Uterus (tissue), 2 donors: ENCODE measurements at regions not wholly inside any gene's neighbourhood (a gene's known extent, or its start where the extent isn't known, plus 50 kb on each side); places are given as distances from the start of the nearest gene placed in this dataset.

Experiments used
- POLR2A ChIP-seq, 2 donors: fragments of 450-650 bp; IDR thresholded peaks; one replicate each; pipeline ENCODE4 v1.6.1; 2016; ENCODE audit warnings: antibody characterized with exemption in 2 of 2, mild to moderate bottlenecking in 1 of 2, moderate library complexity in 1 of 2
- TF ChIP-seq, protein P1 (sequence below), 4 experiments: fragments of 200-600 bp in 2 of 4; fragments of 450-650 bp in 2 of 4; sonication (generic) in 2 of 4; IDR thresholded peaks; one replicate each; pipeline ENCODE4 v1.5.1; 2016 to 2019; ENCODE audit warnings: antibody characterized with exemption in 4 of 4, mild to moderate bottlenecking in 2 of 4, moderate library complexity in 1 of 4

DNA sequence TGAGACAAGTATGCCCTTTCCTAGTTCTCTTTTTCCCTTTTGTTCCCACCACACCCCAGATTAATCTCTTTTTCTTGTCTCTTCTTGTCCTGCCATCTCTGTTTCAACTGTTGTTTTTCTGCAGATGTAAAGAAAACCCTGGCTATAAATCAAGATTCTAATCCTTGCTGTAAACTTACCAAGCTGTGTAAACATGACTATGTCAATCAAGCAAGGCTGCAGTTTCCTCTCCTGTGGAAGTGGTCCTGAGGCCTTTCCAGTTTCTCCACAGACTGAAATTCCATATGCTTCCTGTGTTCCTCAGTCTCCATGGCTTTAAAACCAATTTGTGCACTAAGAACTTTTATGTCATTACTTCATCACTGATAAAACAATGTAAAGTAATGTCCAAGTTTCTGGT, 288.8 kb upstream of the PIK3C3 start:
- TF ChIP-seq, protein P1, sequence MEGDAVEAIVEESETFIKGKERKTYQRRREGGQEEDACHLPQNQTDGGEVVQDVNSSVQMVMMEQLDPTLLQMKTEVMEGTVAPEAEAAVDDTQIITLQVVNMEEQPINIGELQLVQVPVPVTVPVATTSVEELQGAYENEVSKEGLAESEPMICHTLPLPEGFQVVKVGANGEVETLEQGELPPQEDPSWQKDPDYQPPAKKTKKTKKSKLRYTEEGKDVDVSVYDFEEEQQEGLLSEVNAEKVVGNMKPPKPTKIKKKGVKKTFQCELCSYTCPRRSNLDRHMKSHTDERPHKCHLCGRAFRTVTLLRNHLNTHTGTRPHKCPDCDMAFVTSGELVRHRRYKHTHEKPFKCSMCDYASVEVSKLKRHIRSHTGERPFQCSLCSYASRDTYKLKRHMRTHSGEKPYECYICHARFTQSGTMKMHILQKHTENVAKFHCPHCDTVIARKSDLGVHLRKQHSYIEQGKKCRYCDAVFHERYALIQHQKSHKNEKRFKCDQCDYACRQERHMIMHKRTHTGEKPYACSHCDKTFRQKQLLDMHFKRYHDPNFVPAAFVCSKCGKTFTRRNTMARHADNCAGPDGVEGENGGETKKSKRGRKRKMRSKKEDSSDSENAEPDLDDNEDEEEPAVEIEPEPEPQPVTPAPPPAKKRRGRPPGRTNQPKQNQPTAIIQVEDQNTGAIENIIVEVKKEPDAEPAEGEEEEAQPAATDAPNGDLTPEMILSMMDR (IDR thresholded peaks at IDR 0.05) = no peak
- TF ChIP-seq POLR2A (IDR thresholded peaks at IDR 0.05) = no peak
